ENCODE measurements at regions not wholly inside any gene's neighbourhood (a gene's known extent, or its start where the extent isn't known, plus 50 kb on each side); places are given as distances from the start of the nearest gene placed in this dataset.

DNA sequence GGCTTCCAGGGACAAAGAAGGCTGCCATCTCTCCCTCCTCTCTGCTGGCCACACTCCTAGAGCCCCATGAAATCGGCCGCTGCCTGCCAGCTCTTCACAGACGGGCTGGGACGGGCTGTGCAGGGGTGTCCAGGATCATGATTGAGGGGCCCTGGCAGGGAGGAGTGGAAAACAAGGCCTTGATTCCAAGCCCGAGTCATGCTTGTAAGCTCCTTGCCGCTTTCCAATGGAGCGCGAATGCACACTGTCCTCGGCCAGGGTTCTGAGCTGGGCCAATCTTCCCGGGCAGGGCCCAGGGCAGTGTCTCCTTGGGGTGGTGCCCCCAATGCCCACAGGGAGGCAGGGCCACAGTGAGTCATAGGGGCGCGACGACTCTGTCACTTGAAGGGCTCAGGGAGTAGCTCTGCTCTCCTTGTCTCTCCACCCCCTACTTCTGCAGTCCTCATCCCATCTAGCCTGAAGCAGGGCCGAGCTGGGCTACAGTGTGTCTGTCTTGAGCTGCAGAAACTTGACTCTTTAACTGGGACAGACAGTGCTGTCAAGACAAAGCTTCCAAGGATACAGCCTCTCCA, 186.2 kb upstream of the SVIL start:
- Histone ChIP-seq H3K9me3 (ENCODE audit: low read depth, low read length, poor library complexity, severe bottlenecking) (no peaks in the 10 kb centered on the region), H3K27me3 (replicated peaks; ENCODE audit: insufficient read depth, low read depth, low read length, poor library complexity) (no peaks in the 10 kb centered on the region), H3K4me3 (ENCODE audit: low read depth, low read length, poor library complexity, severe bottlenecking) (no peak overlapping the region), H3K36me3 (ENCODE audit: insufficient read depth, low read length, poor library complexity, severe bottlenecking) (no peaks in the 10 kb centered on the region), H3K27ac (ENCODE audit: low read depth, low read length, poor library complexity, severe bottlenecking) (no peak overlapping the region), H3K4me1 (ENCODE audit: insufficient read depth, low read length, poor library complexity, severe bottlenecking) (no peaks in the 10 kb centered on the region)
- TF ChIP-seq, protein P1, sequence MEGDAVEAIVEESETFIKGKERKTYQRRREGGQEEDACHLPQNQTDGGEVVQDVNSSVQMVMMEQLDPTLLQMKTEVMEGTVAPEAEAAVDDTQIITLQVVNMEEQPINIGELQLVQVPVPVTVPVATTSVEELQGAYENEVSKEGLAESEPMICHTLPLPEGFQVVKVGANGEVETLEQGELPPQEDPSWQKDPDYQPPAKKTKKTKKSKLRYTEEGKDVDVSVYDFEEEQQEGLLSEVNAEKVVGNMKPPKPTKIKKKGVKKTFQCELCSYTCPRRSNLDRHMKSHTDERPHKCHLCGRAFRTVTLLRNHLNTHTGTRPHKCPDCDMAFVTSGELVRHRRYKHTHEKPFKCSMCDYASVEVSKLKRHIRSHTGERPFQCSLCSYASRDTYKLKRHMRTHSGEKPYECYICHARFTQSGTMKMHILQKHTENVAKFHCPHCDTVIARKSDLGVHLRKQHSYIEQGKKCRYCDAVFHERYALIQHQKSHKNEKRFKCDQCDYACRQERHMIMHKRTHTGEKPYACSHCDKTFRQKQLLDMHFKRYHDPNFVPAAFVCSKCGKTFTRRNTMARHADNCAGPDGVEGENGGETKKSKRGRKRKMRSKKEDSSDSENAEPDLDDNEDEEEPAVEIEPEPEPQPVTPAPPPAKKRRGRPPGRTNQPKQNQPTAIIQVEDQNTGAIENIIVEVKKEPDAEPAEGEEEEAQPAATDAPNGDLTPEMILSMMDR (conservative IDR thresholded peaks at IDR 0.05; ENCODE audit: low read depth, low read length): no peak
- no peak for TF ChIP-seq EZH2 (IDR thresholded peaks at IDR 0.05; ENCODE audit: borderline replicate concordance, low read depth, low read length, poor library complexity, severe bottlenecking)
- intact Hi-C loops (cut with micrococcal nuclease; ENCODE audit: unreplicated experiment): no loop called here
- no peak for DNase-seq (ENCODE audit: low spot score)
- ChIA-PET CTCF (no interaction called here), POLR2A (ENCODE audit: low non-redundant PET) (interaction anchor here (0.6 kb wide), 1 partner anchor 42 kb away, joined by 6 read pairs; no protein-coding TSS in a partner anchor)
- no TSS peak for BruUV-seq (replicated peaks)

- Histone ChIP-seq H3K4me1 (ENCODE audit: insufficient read depth, low read length, poor library complexity, severe bottlenecking) (peaks cover 4% of the 10 kb centered on the region), H3K4me3 (ENCODE audit: low read depth, low read length, poor library complexity, severe bottlenecking) (no peak overlapping the region), H3K27ac (ENCODE audit: low read depth, low read length, poor library complexity, severe bottlenecking) (no peak overlapping the region), H3K27me3 (replicated peaks; ENCODE audit: insufficient read depth, low read depth, low read length, poor library complexity) (no peaks in the 10 kb centered on the region), H3K9me3 (ENCODE audit: low read depth, low read length, poor library complexity, severe bottlenecking) (no peaks in the 10 kb centered on the region), H3K36me3 (ENCODE audit: insufficient read depth, low read length, poor library complexity, severe bottlenecking) (no peaks in the 10 kb centered on the region)
- POLR2A ChIA-PET (ENCODE audit: low non-redundant PET): no interaction called here
- intact Hi-C loops (cut with micrococcal nuclease; ENCODE audit: unreplicated experiment): no loop called here
- CTCF ChIA-PET: no interaction called here
- BruUV-seq (replicated peaks): no TSS peak
- TF ChIP-seq EZH2 (IDR thresholded peaks at IDR 0.05; ENCODE audit: borderline replicate concordance, low read depth, low read length, poor library complexity, severe bottlenecking): no peak
- TF ChIP-seq, protein P1 (conservative IDR thresholded peaks at IDR 0.05; ENCODE audit: low read depth, low read length): no peak
- no peak for DNase-seq (ENCODE audit: low spot score)
Measured at GRCh38 chr10:29816801-29817558, 182.2 kb upstream of the SVIL start.

DNA sequence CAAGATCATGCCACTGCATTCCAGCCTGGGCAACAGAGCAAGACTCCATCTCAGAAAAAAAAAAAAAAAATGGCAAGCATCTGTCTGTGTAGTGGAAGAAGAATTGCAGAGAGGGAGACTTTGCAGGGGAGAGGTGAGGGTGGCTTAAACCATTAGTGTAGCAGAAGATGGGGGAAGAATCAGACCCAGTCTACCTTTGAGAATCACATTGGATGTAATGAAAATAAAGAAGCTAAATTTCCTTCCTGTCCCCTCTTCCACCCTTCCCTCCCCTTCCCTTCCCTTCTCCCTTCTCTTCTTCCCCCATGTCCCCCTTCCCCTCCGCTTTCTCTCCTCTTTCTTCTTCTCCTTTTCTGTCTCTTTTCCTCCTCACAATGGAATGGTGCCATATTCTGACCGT, 180.8 kb upstream of the SVIL start:
- ChIA-PET POLR2A (ENCODE audit: low non-redundant PET) (no interaction called here), CTCF (no interaction called here)
- peaks cover 13% of the 10 kb centered on the region for H3K4me1 ChIP-seq (ENCODE audit: insufficient read depth, low read length, poor library complexity, severe bottlenecking)
- H3K27me3 ChIP-seq (replicated peaks; ENCODE audit: insufficient read depth, low read depth, low read length, poor library complexity): no peaks in the 10 kb centered on the region
- H3K9me3 ChIP-seq (ENCODE audit: low read depth, low read length, poor library complexity, severe bottlenecking): no peaks in the 10 kb centered on the region
- DNase-seq (ENCODE audit: low spot score): no peak
- no peaks in the 10 kb centered on the region for H3K36me3 ChIP-seq (ENCODE audit: insufficient read depth, low read length, poor library complexity, severe bottlenecking)
- H3K27ac ChIP-seq (ENCODE audit: low read depth, low read length, poor library complexity, severe bottlenecking): no peak overlapping the region
- BruUV-seq (replicated peaks): no TSS peak
- H3K4me3 ChIP-seq (ENCODE audit: low read depth, low read length, poor library complexity, severe bottlenecking): no peak overlapping the region
- intact Hi-C loops (cut with micrococcal nuclease; ENCODE audit: unreplicated experiment): no loop called here
- TF ChIP-seq, protein P1 (conservative IDR thresholded peaks at IDR 0.05; ENCODE audit: low read depth, low read length): no peak
- TF ChIP-seq EZH2 (IDR thresholded peaks at IDR 0.05; ENCODE audit: borderline replicate concordance, low read depth, low read length, poor library complexity, severe bottlenecking): no peak

Measured in A673 (cell line).